Calu3 (cell line): ENCODE measurements at regions not wholly inside any gene's neighbourhood (a gene's known extent, or its start where the extent isn't known, plus 50 kb on each side); places are given as distances from the start of the nearest gene placed in this dataset.

Experiments
- BruUV-seq: library from RNA; stranded (reverse); fragments of 400-500 nt; replicated peaks from 2 replicates; lab custom pipeline; 2021; lab: Mats Ljungman, UMichigan
- CTCF ChIA-PET: fragments of 300-600 bp; sonication (Branson Sonifier 250); formaldehyde crosslinking; loops from one replicate; lab custom pipeline; 2022; ENCODE audit warnings: antibody characterized with exemption; lab: Charles Lee
- DNase-seq: peaks from one replicate; pipeline ENCODE4 v3.0.0; 2022
- H3K27ac Mint-ChIP-seq: one replicate; pipeline ENCODE4 v1.8.0; 2022; ENCODE audit warnings: mixed read lengths; ENCODE audit not compliant: unreplicated experiment
- H3K27me3 Mint-ChIP-seq: one replicate; pipeline ENCODE4 v1.8.0; 2022; ENCODE audit warnings: mixed read lengths; ENCODE audit not compliant: unreplicated experiment
- H3K36me3 Mint-ChIP-seq: one replicate; pipeline ENCODE4 v1.8.0; 2022; ENCODE audit warnings: mild to moderate bottlenecking, moderate library complexity, mixed read lengths; ENCODE audit not compliant: insufficient read depth, unreplicated experiment
- H3K4me1 Mint-ChIP-seq: one replicate; pipeline ENCODE4 v1.8.0; 2022; ENCODE audit warnings: mild to moderate bottlenecking, low read depth, mixed read lengths; ENCODE audit not compliant: unreplicated experiment
- H3K4me3 Mint-ChIP-seq: one replicate; pipeline ENCODE4 v1.8.0; 2022; ENCODE audit warnings: mild to moderate bottlenecking, low read depth, moderate library complexity, mixed read lengths; ENCODE audit not compliant: unreplicated experiment
- H3K9me3 Mint-ChIP-seq: one replicate; pipeline ENCODE4 v1.8.0; 2022; ENCODE audit warnings: low read depth, mixed read lengths; ENCODE audit not compliant: unreplicated experiment
- CTCF ChIP-seq: fragments of 200-600 bp; IDR thresholded peaks from one replicate; pipeline ENCODE4 v1.8.0; 2022; ENCODE audit warnings: antibody characterized with exemption; ENCODE audit not compliant: unreplicated experiment
- intact Hi-C: fragments of 100-400 bp; cut with micrococcal nuclease; formaldehyde crosslinking; loops from one replicate; pipeline ENCODE4 v1.10.0; 2022; ENCODE audit not compliant: unreplicated experiment

- Mint-ChIP-seq H3K27ac (no peak overlapping the region), H3K27me3 (no peaks in the 10 kb centered on the region), H3K4me1 (no peaks in the 10 kb centered on the region), H3K4me3 (no peak overlapping the region), H3K9me3 (peaks cover 7% of the 10 kb centered on the region), H3K36me3 (no peaks in the 10 kb centered on the region)
- intact Hi-C loops = no loop called here
- CTCF ChIA-PET = no interaction called here
- BruUV-seq = no TSS peak
- TF ChIP-seq CTCF = no peak
- DNase-seq = no peak
Observed at GRCh38 chr10:109149666-109150350, 773.5 kb downstream of the XPNPEP1 start.

DNA sequence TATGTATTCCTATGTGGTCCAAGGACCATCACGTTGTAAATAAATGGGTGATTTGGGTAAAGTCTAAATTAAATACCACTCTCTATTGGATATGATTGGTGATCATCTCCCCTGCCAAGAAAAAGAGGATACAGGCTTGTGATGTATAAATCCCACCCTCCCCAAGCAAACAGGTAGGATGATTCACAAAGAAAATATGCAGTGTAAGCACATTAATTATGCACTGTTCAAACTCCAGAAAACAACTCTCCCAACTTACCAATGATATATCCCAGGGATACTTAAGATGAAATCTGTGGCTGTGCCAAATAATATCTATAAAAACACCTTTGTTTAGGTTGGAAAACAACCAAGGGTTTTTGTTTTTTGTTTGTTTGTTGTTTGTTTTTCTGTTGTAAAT lies 795.9 kb downstream of the XPNPEP1 start:
- Mint-ChIP-seq H3K9me3 (peaks cover 2% of the 10 kb centered on the region), H3K27ac (no peak overlapping the region), H3K4me3 (no peak overlapping the region), H3K27me3 (no peaks in the 10 kb centered on the region), H3K4me1 (no peaks in the 10 kb centered on the region), H3K36me3 (no peaks in the 10 kb centered on the region)
- CTCF ChIA-PET = no interaction called here
- intact Hi-C loops = no loop called here
- TF ChIP-seq CTCF = no peak
- BruUV-seq = no TSS peak
- no peak for DNase-seq

GRCh38 chr10:109126541-109126940 lies 796.8 kb downstream of the XPNPEP1 start:
- no peak overlapping the region for H3K4me3 Mint-ChIP-seq
- no peaks in the 10 kb centered on the region for H3K4me1 Mint-ChIP-seq
- no peaks in the 10 kb centered on the region for H3K36me3 Mint-ChIP-seq
- DNase-seq = no peak
- no peak overlapping the region for H3K27ac Mint-ChIP-seq
- BruUV-seq = no TSS peak
- intact Hi-C loops = no loop called here
- CTCF ChIA-PET = no interaction called here
- TF ChIP-seq CTCF = no peak
- peaks cover 2% of the 10 kb centered on the region for H3K9me3 Mint-ChIP-seq
- H3K27me3 Mint-ChIP-seq = no peaks in the 10 kb centered on the region

DNA sequence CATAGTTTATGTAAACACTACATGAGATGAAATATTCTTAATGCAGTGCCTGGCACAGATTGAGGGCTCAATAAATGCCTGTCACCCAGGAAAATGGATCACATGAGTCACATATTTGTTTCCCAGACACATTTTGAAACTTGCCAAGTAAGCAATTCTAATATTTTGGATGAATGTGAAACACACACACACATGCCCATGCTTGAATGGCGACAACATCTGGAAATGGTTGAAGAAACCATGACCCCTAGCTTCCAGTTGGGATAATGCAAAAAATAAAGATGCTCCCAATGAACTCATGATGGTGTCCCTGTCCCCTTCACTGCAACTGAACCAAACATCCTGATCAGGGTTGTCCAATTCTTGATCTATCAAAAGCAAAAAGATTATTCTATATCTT lies 797.3 kb downstream of the XPNPEP1 start:
- H3K36me3 Mint-ChIP-seq = no peaks in the 10 kb centered on the region
- CTCF ChIA-PET = no interaction called here
- intact Hi-C loops = no loop called here
- no peak overlapping the region for H3K4me3 Mint-ChIP-seq
- H3K9me3 Mint-ChIP-seq = peaks cover 2% of the 10 kb centered on the region
- DNase-seq = no peak
- no peak for TF ChIP-seq CTCF
- no peaks in the 10 kb centered on the region for H3K27me3 Mint-ChIP-seq
- H3K4me1 Mint-ChIP-seq = no peaks in the 10 kb centered on the region
- H3K27ac Mint-ChIP-seq = no peak overlapping the region
- no TSS peak for BruUV-seq
